Hepatocyte (in vitro differentiated cells): ENCODE measurements at regions not wholly inside any gene's neighbourhood (a gene's known extent, or its start where the extent isn't known, plus 50 kb on each side); places are given as distances from the start of the nearest gene placed in this dataset.

ENCODE experiments used
- CTCF ChIP-seq: fragments of 200-600 bp; sonication (generic); IDR thresholded peaks from 2 replicates; pipeline ENCODE4 v1.5.1; 2016; ENCODE audit warnings: antibody characterized with exemption, mild to moderate bottlenecking; ENCODE audit not compliant: poor library complexity
- EZH2 ChIP-seq: fragments of 200-600 bp; sonication (generic); IDR thresholded peaks from 2 replicates; pipeline ENCODE4 v1.6.1; 2016; ENCODE audit warnings: antibody characterized with exemption, mild to moderate bottlenecking, borderline replicate concordance
- EZH2phosphoT487 ChIP-seq: fragments of 200-600 bp; sonication (generic); IDR thresholded peaks from one replicate; pipeline ENCODE4 v1.6.1; 2018; ENCODE audit warnings: antibody characterized with exemption, mild to moderate bottlenecking, low read depth, moderate library complexity; ENCODE audit not compliant: unreplicated experiment, severe bottlenecking

GRCh38 chr1:219795363-219795917 is 132.9 kb downstream of the SLC30A10 start:
- TF ChIP-seq CTCF (no peak), EZH2 (no peak), EZH2phosphoT487 (no peak)
